Upper lobe of right lung (tissue), 1 donor: ENCODE measurements at regions not wholly inside any gene's neighbourhood (a gene's known extent, or its start where the extent isn't known, plus 50 kb on each side); places are given as distances from the start of the nearest gene placed in this dataset.

Experiments used
- ATAC-seq: fragments of 200-7000 bp; cut with Tn5 transposase; one replicate; pipeline ENCODE4 v1.9.1; 2020; ENCODE audit warnings: mild to moderate bottlenecking, moderate library complexity
- DNase-seq: peaks from one replicate; pipeline ENCODE4 v3.0.0-alpha.2; 2020
- H3K27ac ChIP-seq: fragments of 200-600 bp; one replicate; pipeline ENCODE4 v1.8.0; 2022
- H3K27me3 ChIP-seq: fragments of 200-600 bp; one replicate; pipeline ENCODE4 v1.8.0; 2022; ENCODE audit warnings: mild to moderate bottlenecking
- H3K36me3 ChIP-seq: fragments of 200-600 bp; one replicate; pipeline ENCODE4 v1.8.0; 2022
- H3K4me1 ChIP-seq: fragments of 200-600 bp; one replicate; pipeline ENCODE4 v1.8.0; 2022
- H3K4me3 ChIP-seq: fragments of 200-600 bp; one replicate; pipeline ENCODE4 v1.8.0; 2022; ENCODE audit warnings: mild to moderate bottlenecking
- H3K9me3 ChIP-seq: fragments of 200-600 bp; one replicate; pipeline ENCODE4 v1.8.0; 2022
- CTCF ChIP-seq: fragments of 200-600 bp; IDR thresholded peaks from one replicate; pipeline ENCODE4 v1.8.0; 2022; ENCODE audit warnings: antibody characterized with exemption
- intact Hi-C: fragments of 100-400 bp; cut with DNase I; formaldehyde crosslinking; loops from one replicate; pipeline ENCODE4 v1.11.0; 2022
- donor health status: DM: no; HTN: yes; CAD: no; lungs with severe emphysema.

GRCh38 chr3:46090161-46090591 lies 62.9 kb upstream of the XCR1 start:
- intact Hi-C loops = no loop called here
- H3K36me3 ChIP-seq = no peaks in the 10 kb centered on the region
- H3K4me1 ChIP-seq = peaks cover 25% of the 10 kb centered on the region
- H3K27ac ChIP-seq = peak overlapping the region; percentile 74
- no peak overlapping the region for H3K4me3 ChIP-seq
- no peaks in the 10 kb centered on the region for H3K9me3 ChIP-seq
- DNase-seq = no peak
- H3K27me3 ChIP-seq = no peaks in the 10 kb centered on the region
- peak; percentile 5 for ATAC-seq
- no peak for TF ChIP-seq CTCF

- intact Hi-C loops = loop anchor here (10.0 kb wide), 1 partner anchor 285 kb away; the partner anchor contains the start of gene CCR5
These were observed 62.1 kb upstream of the XCR1 start for GRCh38 chr3:46089237-46090011.

DNA sequence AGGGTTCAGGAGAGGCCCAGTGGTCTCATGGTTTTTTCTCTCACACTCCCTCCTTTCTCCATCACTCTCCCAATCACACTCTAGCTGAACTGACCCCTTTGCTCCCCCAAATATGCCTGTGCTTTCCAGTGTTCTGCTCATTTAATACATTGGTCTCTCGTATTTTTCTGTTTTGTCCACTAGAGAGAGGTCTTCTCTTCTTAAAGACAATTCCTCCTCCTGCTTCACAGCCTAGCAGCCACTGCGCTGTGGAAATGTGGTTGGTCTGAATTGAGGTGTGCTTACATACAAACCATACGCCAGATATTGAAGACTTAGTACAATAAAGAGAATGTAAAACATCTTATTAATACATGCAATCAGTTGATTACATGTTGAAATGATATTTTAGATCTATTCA lies 60.6 kb upstream of the XCR1 start:
- TF ChIP-seq CTCF = peak; percentile 34
- Histone ChIP-seq H3K36me3 (no peaks in the 10 kb centered on the region), H3K9me3 (no peaks in the 10 kb centered on the region), H3K27me3 (no peaks in the 10 kb centered on the region), H3K4me3 (no peak overlapping the region), H3K4me1 (peaks cover 23% of the 10 kb centered on the region), H3K27ac (no peak overlapping the region)
- intact Hi-C loops = loop anchor here (10.0 kb wide), 1 partner anchor 287 kb away; the partner anchor contains the start of gene CCR5
- peak; percentile 41 for ATAC-seq
- no peak for DNase-seq

More at GRCh38 chr3:46089237-46090011, 62.1 kb upstream of the XCR1 start:
- no peaks in the 10 kb centered on the region for H3K27me3 ChIP-seq
- H3K27ac ChIP-seq = peak overlapping the region; percentile 74
- peak; percentile 77 for DNase-seq
- no peaks in the 10 kb centered on the region for H3K9me3 ChIP-seq
- no peaks in the 10 kb centered on the region for H3K36me3 ChIP-seq
- H3K4me3 ChIP-seq = no peak overlapping the region
- H3K4me1 ChIP-seq = peaks cover 25% of the 10 kb centered on the region
- no peak for TF ChIP-seq CTCF
- ATAC-seq = peak; percentile 91

GRCh38 chr3:46086986-46087385 lies 59.7 kb upstream of the XCR1 start:
- no peaks in the 10 kb centered on the region for H3K9me3 ChIP-seq
- no peaks in the 10 kb centered on the region for H3K27me3 ChIP-seq
- ATAC-seq (no peak), DNase-seq (no peak)
- no peak for TF ChIP-seq CTCF
- no peaks in the 10 kb centered on the region for H3K36me3 ChIP-seq
- intact Hi-C loops = loop anchor here (10.0 kb wide), 1 partner anchor 288 kb away; the partner anchor contains the start of gene CCR5
- no peak overlapping the region for H3K4me3 ChIP-seq
- H3K27ac ChIP-seq = no peak overlapping the region
- peaks cover 19% of the 10 kb centered on the region for H3K4me1 ChIP-seq

GRCh38 chr3:46086083-46086437 lies 58.8 kb upstream of the XCR1 start:
- ATAC-seq (no peak), DNase-seq (no peak)
- intact Hi-C loops = loop anchor here (10.0 kb wide), 1 partner anchor 289 kb away; the partner anchor contains the start of gene CCR5
- no peaks in the 10 kb centered on the region for H3K36me3 ChIP-seq
- H3K4me3 ChIP-seq = no peak overlapping the region
- no peak overlapping the region for H3K27ac ChIP-seq
- H3K4me1 ChIP-seq = peaks cover 10% of the 10 kb centered on the region
- no peaks in the 10 kb centered on the region for H3K9me3 ChIP-seq
- TF ChIP-seq CTCF = no peak
- no peaks in the 10 kb centered on the region for H3K27me3 ChIP-seq
